ENCODE measurements at regions not wholly inside any gene's neighbourhood (a gene's known extent, or its start where the extent isn't known, plus 50 kb on each side); places are given as distances from the start of the nearest gene placed in this dataset.

DNA sequence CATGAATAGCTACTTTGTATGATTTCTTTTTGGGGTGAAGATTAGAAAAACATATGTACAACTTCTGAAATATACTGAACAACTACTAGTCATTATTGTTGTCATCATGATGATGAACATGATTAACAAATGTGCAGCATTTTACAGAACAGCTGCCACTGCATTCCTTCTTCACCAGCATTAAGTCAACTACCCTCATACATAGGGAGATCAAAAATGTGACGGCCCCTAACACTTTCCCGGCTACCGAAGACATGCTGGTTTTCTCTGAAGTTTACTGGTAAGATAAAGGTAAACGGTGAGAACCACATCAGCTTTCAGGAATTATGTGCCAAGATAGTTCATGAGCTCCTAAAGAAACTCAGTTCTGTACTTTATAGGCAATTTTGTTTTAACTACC is 121.0 kb upstream of the LRATD1 start:
- no peak overlapping the region for H2BK15ac ChIP-seq (ENCODE audit: low read depth, low read length)
- no peak overlapping the region for H2BK20ac ChIP-seq (ENCODE audit: low read depth, low read length, poor library complexity, severe bottlenecking)
- no peak overlapping the region for H3K4ac ChIP-seq (ENCODE audit: low read depth, low read length)
- WGBS (ENCODE audit: extremely low coverage, insufficient read length, low lambda C conversion rate) = no CpG with 5 or more reads among the region's 4 CpGs
- no peak overlapping the region for H2BK5ac ChIP-seq (ENCODE audit: insufficient read length, low read length)
- no peak overlapping the region for H3K9ac ChIP-seq (ENCODE audit: extremely low read depth, insufficient read length, low read length)
- H2BK12ac ChIP-seq (ENCODE audit: insufficient read length, low read depth, low read length) = no peak overlapping the region
- Mint-ChIP-seq H3K27me3 (ENCODE audit: low read depth) (peaks cover 5% of the 10 kb centered on the region), H3K27ac (no peak overlapping the region), H3K4me1 (peaks cover 15 to 18% of the 10 kb centered on the region in 2 experiments), H3K9me3 (peaks cover 25 to 28% of the 10 kb centered on the region in 2 experiments), H3K4me3 (no peak overlapping the region), H3K36me3 (ENCODE audit: insufficient read depth in 1 of 3, low read depth in 3 of 3) (peaks cover 13 to 24% (median 17%) of the 10 kb centered on the region in 3 experiments)
- no peaks in the 10 kb centered on the region for H3K27me3 ChIP-seq (ENCODE audit: insufficient read depth, low read length)
- no peaks in the 10 kb centered on the region for H3K79me2 ChIP-seq (ENCODE audit: insufficient read depth, low read length)
- no peaks in the 10 kb centered on the region for H3K4me1 ChIP-seq (ENCODE audit: insufficient read depth, low read length)
- no peak overlapping the region for H4K91ac ChIP-seq (ENCODE audit: insufficient read length, low read depth, low read length)
- H3K18ac ChIP-seq (ENCODE audit: insufficient read length, low read depth, low read length) = no peak overlapping the region
- no peaks in the 10 kb centered on the region for H3K79me1 ChIP-seq (ENCODE audit: insufficient read depth, low read depth, low read length, poor library complexity, severe bottlenecking)
- no peak overlapping the region for H2AK5ac ChIP-seq (ENCODE audit: insufficient read length, low read length)
- H2AFZ ChIP-seq (ENCODE audit: low read length) = no peak overlapping the region
- H3K14ac ChIP-seq (ENCODE audit: insufficient read depth, low read length) = no peak overlapping the region
- H4K8ac ChIP-seq (replicated peaks; ENCODE audit: insufficient read length, low read depth, low read length) = no peak overlapping the region
- H3K27ac ChIP-seq (ENCODE audit: insufficient read length, low read depth, low read length) = no peak overlapping the region
- TF ChIP-seq CTCF (conservative IDR thresholded peaks at IDR 0.05) = no peak
- no peak overlapping the region for H3K23ac ChIP-seq (ENCODE audit: insufficient read length, low read depth, low read length)
- no peak overlapping the region for H3K4me2 ChIP-seq (ENCODE audit: insufficient read depth, insufficient read length, low read length)
- DNase-seq = no peak
- no peak overlapping the region for H3T11ph ChIP-seq (ENCODE audit: low read length)
- H2BK120ac ChIP-seq (ENCODE audit: low read depth, low read length, poor library complexity, severe bottlenecking) = no peak overlapping the region
- no peak overlapping the region for H4K5ac ChIP-seq (ENCODE audit: insufficient read length, low read depth, low read length)
- H3K56ac ChIP-seq (ENCODE audit: insufficient read length, low read depth, low read length) = no peak overlapping the region
- H3K9me3 ChIP-seq (ENCODE audit: control insufficient read depth, low read depth, low read length) = peaks cover 15% of the 10 kb centered on the region
- H4K20me1 ChIP-seq (ENCODE audit: control insufficient read depth, insufficient read depth, insufficient read length) = no peaks in the 10 kb centered on the region
- H3K23me2 ChIP-seq (ENCODE audit: insufficient read length, low read depth, low read length, poor library complexity, severe bottlenecking) = no peaks in the 10 kb centered on the region
